ENCODE measurements at regions not wholly inside any gene's neighbourhood (a gene's known extent, or its start where the extent isn't known, plus 50 kb on each side); places are given as distances from the start of the nearest gene placed in this dataset.

DNA sequence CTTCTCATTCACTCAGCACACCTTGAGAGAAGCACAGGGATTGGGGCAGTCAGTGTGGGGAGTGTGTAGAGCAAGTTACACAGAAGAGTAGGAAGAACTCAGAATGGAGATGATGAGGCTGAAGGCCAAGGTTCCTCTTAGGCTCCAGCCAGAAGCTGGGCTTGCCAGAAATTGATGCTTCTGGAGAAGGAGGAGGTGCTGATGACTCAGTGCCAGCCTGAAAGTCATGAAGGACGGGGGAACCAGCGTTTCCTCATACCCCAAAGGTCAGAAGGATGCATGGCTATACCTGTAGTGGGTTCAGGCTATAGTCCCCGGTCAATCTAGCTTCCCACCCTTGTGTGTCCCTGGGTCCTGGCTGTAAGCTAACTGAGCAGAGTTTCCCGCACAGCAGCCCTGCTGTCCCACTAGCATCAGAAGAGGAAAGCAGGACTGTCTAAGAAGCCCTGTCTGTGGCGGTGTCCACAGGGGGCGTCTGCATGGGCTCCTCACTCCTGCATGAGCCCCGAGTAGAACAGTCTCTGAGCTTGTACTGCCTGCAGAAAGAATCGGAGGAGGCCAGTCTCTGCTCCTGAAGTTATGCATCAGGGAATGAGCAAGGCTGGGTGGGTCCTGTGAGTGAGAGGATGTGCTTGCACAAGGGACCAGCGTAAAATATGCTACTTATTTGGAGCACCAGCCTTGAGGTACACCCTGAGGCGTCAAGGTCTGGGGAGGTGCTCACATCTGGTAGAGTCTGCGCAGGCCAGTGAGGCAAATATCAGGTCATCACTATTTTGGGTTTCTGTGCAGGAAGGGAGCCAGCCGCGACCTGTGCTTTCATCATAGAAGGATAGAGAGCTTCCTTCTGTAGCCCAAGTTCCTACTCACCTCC is 148.5 kb downstream of the MRPL14 start:
- TF ChIP-seq, protein P1, sequence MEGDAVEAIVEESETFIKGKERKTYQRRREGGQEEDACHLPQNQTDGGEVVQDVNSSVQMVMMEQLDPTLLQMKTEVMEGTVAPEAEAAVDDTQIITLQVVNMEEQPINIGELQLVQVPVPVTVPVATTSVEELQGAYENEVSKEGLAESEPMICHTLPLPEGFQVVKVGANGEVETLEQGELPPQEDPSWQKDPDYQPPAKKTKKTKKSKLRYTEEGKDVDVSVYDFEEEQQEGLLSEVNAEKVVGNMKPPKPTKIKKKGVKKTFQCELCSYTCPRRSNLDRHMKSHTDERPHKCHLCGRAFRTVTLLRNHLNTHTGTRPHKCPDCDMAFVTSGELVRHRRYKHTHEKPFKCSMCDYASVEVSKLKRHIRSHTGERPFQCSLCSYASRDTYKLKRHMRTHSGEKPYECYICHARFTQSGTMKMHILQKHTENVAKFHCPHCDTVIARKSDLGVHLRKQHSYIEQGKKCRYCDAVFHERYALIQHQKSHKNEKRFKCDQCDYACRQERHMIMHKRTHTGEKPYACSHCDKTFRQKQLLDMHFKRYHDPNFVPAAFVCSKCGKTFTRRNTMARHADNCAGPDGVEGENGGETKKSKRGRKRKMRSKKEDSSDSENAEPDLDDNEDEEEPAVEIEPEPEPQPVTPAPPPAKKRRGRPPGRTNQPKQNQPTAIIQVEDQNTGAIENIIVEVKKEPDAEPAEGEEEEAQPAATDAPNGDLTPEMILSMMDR (IDR thresholded peaks at IDR 0.05; ENCODE audit: borderline replicate concordance, extremely low read depth, low read length, poor library complexity, severe bottlenecking): no peak
- TF ChIP-seq EZH2 (IDR thresholded peaks at IDR 0.05; ENCODE audit: borderline replicate concordance, low read depth, low read length, severe bottlenecking): no peak

Data from DND-41 (cell line).